CD14-positive monocyte (primary cell): ENCODE measurements at regions not wholly inside any gene's neighbourhood (a gene's known extent, or its start where the extent isn't known, plus 50 kb on each side); places are given as distances from the start of the nearest gene placed in this dataset.

ENCODE experiments used
- DNase-seq, 3 donors: peaks; one replicate each; pipeline ENCODE4 v3.0.0-alpha.2; 2011 to 2022
- H2AFZ ChIP-seq: 2 replicates; pipeline ENCODE4 v1.6.0; 2012; ENCODE audit warnings: mild to moderate bottlenecking, low read depth, low read length, inconsistent platforms; ENCODE audit not compliant: insufficient read depth, poor library complexity, severe bottlenecking
- H3K27ac ChIP-seq, 2 donors: 1 replicate in 1 of 2; 2 replicates in 1 of 2; pipeline ENCODE4 v1.5.1; 2012 to 2013; ENCODE audit warnings: low read length in 2 of 2, control low read depth in 1 of 2, inconsistent platforms in 1 of 2, low read depth in 1 of 2, mild to moderate bottlenecking in 1 of 2
- H3K27me3 ChIP-seq, 2 donors: one replicate each; pipeline versions ENCODE4 v1.6.0 to v1.6.1; 2011 to 2013; ENCODE audit warnings: low read length in 2 of 2; ENCODE audit not compliant: control insufficient read depth in 2 of 2, insufficient read depth in 2 of 2
- H3K36me3 ChIP-seq, 2 donors: replicated peaks in 1 of 2; 1 replicate in 1 of 2; 2 replicates in 1 of 2; pipeline versions ENCODE4 v1.5.1 to v1.6.1; 2012 to 2013; ENCODE audit warnings: low read length in 2 of 2, control low read depth in 1 of 2, inconsistent platforms in 1 of 2, mild to moderate bottlenecking in 1 of 2; ENCODE audit not compliant: insufficient read depth in 2 of 2, control insufficient read depth in 1 of 2
- H3K4me1 ChIP-seq, 2 donors: 1 replicate in 1 of 2; 2 replicates in 1 of 2; pipeline versions ENCODE4 v1.5.1 to v1.6.1; 2012 to 2013; ENCODE audit warnings: low read length in 2 of 2, control low read depth in 1 of 2, inconsistent platforms in 1 of 2, mild to moderate bottlenecking in 1 of 2, moderate library complexity in 1 of 2; ENCODE audit not compliant: insufficient read depth in 2 of 2, control insufficient read depth in 1 of 2
- H3K4me2 ChIP-seq: replicated peaks from 2 replicates; pipeline ENCODE3; 2012; ENCODE audit warnings: low read length, moderate library complexity, mild to moderate bottlenecking; ENCODE audit not compliant: poor library complexity, severe bottlenecking; ENCODE audit errors: extremely low read depth
- H3K4me3 ChIP-seq, 3 experiments: fragments of 200-600 bp in 1 of 3; sonication (generic) in 1 of 3; replicated peaks in 1 of 3; 1 replicate in 2 of 3; 2 replicates in 1 of 3; pipeline ENCODE4 v1.5.1; 2011 to 2013; ENCODE audit warnings: low read length in 3 of 3, mild to moderate bottlenecking in 3 of 3, control low read depth in 2 of 3, low read depth in 2 of 3, inconsistent platforms in 1 of 3, moderate library complexity in 1 of 3
- H3K79me2 ChIP-seq: 2 replicates; pipeline ENCODE4 v1.6.0; 2012; ENCODE audit warnings: mild to moderate bottlenecking, control low read depth, inconsistent platforms, low read length, moderate library complexity; ENCODE audit not compliant: insufficient read depth
- H3K9ac ChIP-seq: 2 replicates; pipeline ENCODE4 v1.6.0; 2017; ENCODE audit warnings: low read length, mild to moderate bottlenecking; ENCODE audit not compliant: insufficient read depth, poor library complexity, severe bottlenecking
- H3K9me3 ChIP-seq, 2 donors: replicated peaks in 1 of 2; 1 replicate in 1 of 2; 2 replicates in 1 of 2; pipeline versions ENCODE4 v1.5.1 to v1.6.1; 2012 to 2013; ENCODE audit warnings: low read length in 2 of 2, control low read depth in 1 of 2; ENCODE audit not compliant: control insufficient read depth in 1 of 2, insufficient read depth in 1 of 2
- H4K20me1 ChIP-seq: 2 replicates; pipeline ENCODE4 v1.6.0; 2012; ENCODE audit warnings: mild to moderate bottlenecking, low read length, control low read depth, moderate library complexity; ENCODE audit not compliant: insufficient read depth
- H3K27ac Mint-ChIP-seq, 7 donors: one replicate each; pipeline ENCODE4 v1.8.0; 2020; ENCODE audit warnings: mild to moderate bottlenecking in 7 of 7, mixed read lengths in 7 of 7, moderate library complexity in 6 of 7, inconsistent platforms in 2 of 7
- H3K27me3 Mint-ChIP-seq, 3 donors: one replicate each; pipeline ENCODE4 v1.8.0; 2021 to 2022; ENCODE audit warnings: low read depth in 3 of 3, mild to moderate bottlenecking in 3 of 3, mixed read lengths in 3 of 3, moderate library complexity in 3 of 3, inconsistent platforms in 1 of 3
- H3K36me3 Mint-ChIP-seq, 2 donors: one replicate each; pipeline ENCODE4 v1.8.0; 2020; ENCODE audit warnings: mixed read lengths in 2 of 2, inconsistent platforms in 1 of 2, mild to moderate bottlenecking in 1 of 2
- H3K4me1 Mint-ChIP-seq: one replicate; pipeline ENCODE4 v1.8.0; 2020; ENCODE audit warnings: mild to moderate bottlenecking, mixed read lengths
- H3K4me3 Mint-ChIP-seq, 2 donors: one replicate each; pipeline ENCODE4 v1.8.0; 2020; ENCODE audit warnings: mild to moderate bottlenecking in 2 of 2, mixed read lengths in 2 of 2, moderate library complexity in 1 of 2
- H3K9me3 Mint-ChIP-seq, 7 donors: one replicate each; pipeline ENCODE4 v1.8.0; 2020 to 2022; ENCODE audit warnings: mixed read lengths in 7 of 7, mild to moderate bottlenecking in 6 of 7, moderate library complexity in 6 of 7, inconsistent platforms in 2 of 7
- WGBS: methylation state at CpG from one replicate; pipeline ENCODE4 v1.1.5; 2013; ENCODE audit warnings: missing lambda C conversion rate; ENCODE audit not compliant: insufficient coverage; 5-methylcytosine and 5-hydroxymethylcytosine counted together
- intact Hi-C, 2 donors: fragments of 100-400 bp; cut with micrococcal nuclease; formaldehyde crosslinking; loops; one replicate each; pipeline versions ENCODE4 v1.15.0 to v1.15.1; 2023
- TF ChIP-seq, protein P1 (sequence below): fragments of 200-600 bp; IDR thresholded peaks from one replicate; pipeline ENCODE4 v1.8.0; 2022; ENCODE audit warnings: antibody characterized with exemption, mild to moderate bottlenecking

- peaks cover 0 to 13% (median 6%) of the 10 kb centered on the region in 7 donors for H3K9me3 Mint-ChIP-seq
- no peak overlapping the region for H3K4me3 Mint-ChIP-seq
- intact Hi-C loops: no loop called here
- H3K27me3 ChIP-seq: no peaks in the 10 kb centered on the region
- H3K36me3 ChIP-seq: no peaks in the 10 kb centered on the region
- no peaks in the 10 kb centered on the region for H4K20me1 ChIP-seq
- H2AFZ ChIP-seq: no peak overlapping the region
- TF ChIP-seq, protein P1, sequence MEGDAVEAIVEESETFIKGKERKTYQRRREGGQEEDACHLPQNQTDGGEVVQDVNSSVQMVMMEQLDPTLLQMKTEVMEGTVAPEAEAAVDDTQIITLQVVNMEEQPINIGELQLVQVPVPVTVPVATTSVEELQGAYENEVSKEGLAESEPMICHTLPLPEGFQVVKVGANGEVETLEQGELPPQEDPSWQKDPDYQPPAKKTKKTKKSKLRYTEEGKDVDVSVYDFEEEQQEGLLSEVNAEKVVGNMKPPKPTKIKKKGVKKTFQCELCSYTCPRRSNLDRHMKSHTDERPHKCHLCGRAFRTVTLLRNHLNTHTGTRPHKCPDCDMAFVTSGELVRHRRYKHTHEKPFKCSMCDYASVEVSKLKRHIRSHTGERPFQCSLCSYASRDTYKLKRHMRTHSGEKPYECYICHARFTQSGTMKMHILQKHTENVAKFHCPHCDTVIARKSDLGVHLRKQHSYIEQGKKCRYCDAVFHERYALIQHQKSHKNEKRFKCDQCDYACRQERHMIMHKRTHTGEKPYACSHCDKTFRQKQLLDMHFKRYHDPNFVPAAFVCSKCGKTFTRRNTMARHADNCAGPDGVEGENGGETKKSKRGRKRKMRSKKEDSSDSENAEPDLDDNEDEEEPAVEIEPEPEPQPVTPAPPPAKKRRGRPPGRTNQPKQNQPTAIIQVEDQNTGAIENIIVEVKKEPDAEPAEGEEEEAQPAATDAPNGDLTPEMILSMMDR: no peak
- no peak overlapping the region for H3K4me2 ChIP-seq
- no peak for DNase-seq
- no peak overlapping the region for H3K27ac ChIP-seq
- no peak overlapping the region for H3K4me3 ChIP-seq
- H3K27ac Mint-ChIP-seq: no peak overlapping the region
- H3K4me1 Mint-ChIP-seq: peaks cover 2% of the 10 kb centered on the region
- 59% methylated on average over 2 of the region's 3 CpGs for WGBS
- no peaks in the 10 kb centered on the region for H3K79me2 ChIP-seq
- H3K9ac ChIP-seq: no peak overlapping the region
- H3K9me3 ChIP-seq: peaks cover 0 to 11% of the 10 kb centered on the region in 2 donors
- H3K4me1 ChIP-seq: no peaks in the 10 kb centered on the region
- no peaks in the 10 kb centered on the region for H3K36me3 Mint-ChIP-seq
- peaks cover 2 to 4% (median 3%) of the 10 kb centered on the region in 3 donors for H3K27me3 Mint-ChIP-seq
Measured at GRCh38 chr4:128654465-128654864, 155.0 kb upstream of the JADE1 start.

- Histone ChIP-seq H3K4me1 (no peaks in the 10 kb centered on the region), H3K27me3 (no peaks in the 10 kb centered on the region), H3K4me3 (no peak overlapping the region), H3K9ac (no peak overlapping the region), H2AFZ (no peak overlapping the region), H3K4me2 (no peak overlapping the region), H3K36me3 (no peaks in the 10 kb centered on the region), H3K9me3 (peaks cover 0 to 11% of the 10 kb centered on the region in 2 donors), H3K27ac (no peak overlapping the region), H3K79me2 (no peaks in the 10 kb centered on the region), H4K20me1 (no peaks in the 10 kb centered on the region)
- Mint-ChIP-seq H3K9me3 (peaks cover 0 to 13% (median 6%) of the 10 kb centered on the region in 7 donors), H3K27ac (no peak overlapping the region), H3K27me3 (peaks cover 2 to 4% (median 3%) of the 10 kb centered on the region in 3 donors), H3K36me3 (no peaks in the 10 kb centered on the region), H3K4me3 (no peak overlapping the region), H3K4me1 (peaks cover 2% of the 10 kb centered on the region)
- TF ChIP-seq, protein P1: no peak
- intact Hi-C loops: no loop called here
- DNase-seq: no peak
- WGBS: 38% methylated on average over 2 of the region's 8 CpGs
Measured at GRCh38 chr4:128653527-128654444, 155.7 kb upstream of the JADE1 start.
